NCI-H2107 treated with DMSO at 0.1 percent for 48 hours (cell line): ENCODE measurements at regions not wholly inside any gene's neighbourhood (a gene's known extent, or its start where the extent isn't known, plus 50 kb on each side); places are given as distances from the start of the nearest gene placed in this dataset.

Experiments used
- DNase-seq: peaks from one replicate; lab custom pipeline; 2025; ENCODE audit not compliant: unreplicated experiment; lab: John Stamatoyannopoulos, UW

GRCh38 chr6:87995461-87995860, 52.2 kb upstream of the SPACA1 start:
- DNase-seq, result no peak

GRCh38 chr6:87993356-87993755, 54.3 kb upstream of the SPACA1 start:
- no peak for DNase-seq

DNA sequence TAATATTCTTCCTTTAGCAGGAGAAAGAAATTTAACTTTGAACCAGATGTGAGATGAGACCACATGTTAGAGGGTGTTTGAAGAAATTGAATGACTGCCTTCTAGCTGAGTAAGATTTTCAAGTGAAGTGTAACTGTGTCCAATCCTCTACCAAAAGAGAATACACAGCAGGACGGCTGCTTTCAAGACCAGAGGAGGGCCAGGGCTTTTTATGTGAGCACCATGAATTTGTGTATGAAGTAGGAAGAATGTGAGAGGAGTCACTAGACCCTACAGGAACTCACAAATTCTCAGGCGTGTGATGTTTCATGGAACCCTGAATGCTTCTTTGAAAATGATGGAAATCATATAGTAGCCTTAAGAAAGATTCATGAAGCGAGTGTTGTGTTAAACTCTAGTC, 56.8 kb upstream of the SPACA1 start:
- no peak for DNase-seq

DNA sequence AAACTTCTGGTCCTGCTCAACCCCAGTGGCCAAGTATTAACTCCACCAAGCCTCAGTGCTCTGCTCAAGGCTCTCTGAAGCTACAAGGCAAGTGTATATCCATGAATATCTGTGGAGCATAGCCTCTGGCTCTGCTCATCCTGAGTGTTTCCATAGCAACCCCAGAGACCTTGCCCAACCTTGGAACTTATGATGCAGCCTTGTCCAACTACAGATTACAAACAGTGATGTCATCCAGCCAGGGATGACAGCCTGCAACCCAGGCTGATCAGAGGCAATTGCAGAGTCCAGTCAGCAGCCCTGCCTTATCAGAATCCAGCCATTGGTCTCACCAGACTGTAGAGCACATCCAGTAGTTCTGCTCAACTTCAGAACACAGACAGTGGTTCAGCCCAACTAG, 65.5 kb upstream of the SPACA1 start:
- DNase-seq, result no peak

DNA sequence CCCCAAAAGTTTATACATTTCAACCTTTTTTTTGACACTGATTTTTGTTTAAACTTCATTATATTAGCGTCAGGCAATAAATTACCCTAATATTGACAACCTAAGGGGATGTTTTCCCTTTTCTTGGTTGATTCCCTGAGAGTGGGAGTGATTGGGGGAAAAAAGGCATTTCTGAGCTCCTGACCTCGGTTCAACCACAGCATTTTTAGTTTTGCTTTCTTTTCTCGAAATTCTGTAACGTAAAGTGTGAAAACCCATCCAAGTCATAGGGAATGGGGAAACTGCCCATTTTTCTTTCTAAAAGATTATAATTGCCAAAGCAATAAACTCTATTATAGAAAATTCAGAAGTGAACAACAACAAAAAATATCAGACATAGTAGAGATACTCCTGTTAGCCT, 67.9 kb upstream of the SPACA1 start:
- DNase-seq, result no peak

DNA sequence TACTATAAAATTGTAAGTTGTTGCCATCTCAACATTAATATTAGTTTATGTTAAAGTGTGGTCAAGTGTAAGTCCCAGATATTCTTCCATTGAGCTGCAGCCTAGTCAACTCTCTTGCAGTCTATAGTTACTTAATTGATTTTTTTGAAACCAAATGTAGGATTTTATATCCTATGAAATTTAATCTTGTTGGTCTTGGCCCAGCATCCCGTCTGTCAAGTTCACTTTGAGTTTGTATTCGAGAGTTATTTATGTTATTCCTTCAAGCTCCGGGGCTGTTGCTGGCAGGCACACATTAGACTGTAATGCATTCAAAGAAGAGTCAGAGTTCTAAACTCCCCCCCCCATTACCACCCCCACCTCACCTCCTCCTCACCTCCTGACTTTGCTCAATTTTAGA, 71.0 kb upstream of the SPACA1 start:
- DNase-seq, result no peak

DNA sequence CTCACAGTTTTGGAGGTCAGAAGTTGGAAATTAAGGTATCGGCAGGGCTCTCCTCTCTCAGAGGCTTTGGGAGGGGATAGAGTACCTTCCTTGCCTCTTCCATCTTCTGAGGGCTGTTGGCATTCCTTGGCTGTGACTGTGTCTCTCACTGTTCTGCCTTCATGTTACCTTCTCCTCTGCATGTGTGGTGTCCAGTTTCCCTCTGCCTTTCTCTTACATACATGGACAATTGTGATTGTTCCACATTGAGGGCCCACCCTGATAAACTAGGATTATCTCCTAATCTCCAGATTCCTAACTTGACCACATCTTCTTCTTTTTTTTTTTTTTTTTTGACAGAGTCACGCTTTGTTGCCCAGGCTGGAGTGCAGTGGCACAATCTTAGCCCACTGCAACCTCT, 72.1 kb upstream of the SPACA1 start:
- DNase-seq, result no peak

DNA sequence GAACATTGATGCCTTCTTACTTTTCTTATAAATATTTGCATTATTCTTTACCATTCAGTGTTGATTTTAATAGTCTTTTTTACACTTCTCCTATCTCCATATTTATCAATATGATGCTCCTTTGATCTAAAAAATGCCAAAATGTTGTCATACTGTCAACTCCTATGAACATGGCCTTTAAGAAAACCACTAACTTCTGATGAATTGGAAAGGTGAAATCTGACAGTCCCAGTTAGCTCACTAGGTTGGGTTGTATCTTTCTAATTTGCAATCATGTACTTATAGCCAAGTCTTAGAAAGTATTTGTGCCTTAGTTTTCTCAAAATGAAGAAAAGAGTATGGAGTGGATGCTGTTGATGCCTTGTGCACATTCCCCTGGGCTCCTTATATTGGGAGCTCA, 75.4 kb upstream of the SPACA1 start:
- DNase-seq, result no peak

DNA sequence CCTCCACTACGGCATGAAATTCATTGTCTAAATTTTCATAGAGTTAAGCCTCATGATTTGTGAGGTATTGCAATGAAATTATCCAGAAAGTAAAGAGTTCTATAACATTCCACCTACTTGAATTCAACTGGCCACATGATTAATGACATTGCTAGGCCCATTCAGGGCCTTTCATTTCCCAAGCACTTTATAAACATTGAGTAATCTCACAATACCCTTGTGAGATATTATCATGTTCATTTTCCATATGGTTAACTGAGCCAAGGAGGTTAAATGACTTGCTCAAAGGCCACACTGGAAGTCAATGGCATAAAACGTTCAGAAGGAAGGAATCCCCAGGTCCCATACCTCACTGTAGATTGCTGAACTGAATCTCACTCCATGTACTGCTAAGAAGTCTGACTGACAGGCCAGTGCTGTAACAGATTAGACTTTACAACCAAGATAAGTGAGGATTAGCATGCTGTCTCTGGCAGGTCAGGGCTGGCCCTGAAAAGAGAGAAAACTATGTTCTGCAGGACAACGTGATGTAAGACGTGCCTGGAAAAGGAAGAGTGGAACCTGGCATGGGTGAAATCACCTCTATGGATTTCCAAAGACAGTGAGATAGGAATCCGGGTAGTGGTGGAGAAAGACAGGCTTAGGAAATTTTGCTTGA, 75.9 kb upstream of the SPACA1 start:
- DNase-seq, result no peak

DNA sequence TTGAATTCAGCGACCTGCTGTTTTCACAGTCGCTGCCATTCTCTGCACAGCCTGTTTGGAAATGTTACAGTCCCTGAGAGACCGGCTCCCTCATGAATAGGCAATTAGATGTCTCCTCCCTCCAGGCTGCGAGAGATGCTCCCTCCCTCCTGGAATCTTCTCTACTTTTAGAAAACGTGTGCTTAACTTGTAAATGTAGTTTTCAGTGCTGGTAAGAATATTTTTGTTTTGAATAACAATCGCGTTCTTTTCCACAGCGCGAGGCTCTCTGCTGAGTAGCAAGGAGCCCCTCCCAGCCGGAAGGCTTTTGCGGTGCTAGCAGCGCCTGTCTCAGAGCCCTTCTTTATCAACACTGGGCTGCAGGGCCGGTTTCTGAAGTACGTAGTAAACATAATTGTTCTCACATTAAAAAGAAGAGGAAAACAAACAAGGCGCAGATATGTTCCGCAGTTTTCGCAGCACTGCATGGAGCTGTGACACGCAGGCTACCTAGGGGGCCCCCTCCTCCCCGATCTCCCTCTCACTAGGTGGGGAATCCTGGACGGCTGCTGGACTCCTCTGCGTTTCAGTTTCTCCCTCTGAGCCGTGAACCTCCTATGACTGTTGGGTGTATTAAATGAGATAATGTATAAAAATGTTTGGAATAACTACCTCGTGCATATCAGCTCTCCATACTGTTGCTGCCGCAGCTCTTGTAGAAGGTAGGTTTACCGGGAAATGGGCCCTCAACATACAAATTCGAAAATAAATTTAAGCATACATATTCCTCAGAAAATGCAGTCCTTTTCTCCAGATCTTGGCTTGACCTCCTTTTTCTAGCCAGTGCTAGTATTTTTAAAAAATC, 79.0 kb upstream of the SPACA1 start:
- DNase-seq, result peak; percentile 64

DNA sequence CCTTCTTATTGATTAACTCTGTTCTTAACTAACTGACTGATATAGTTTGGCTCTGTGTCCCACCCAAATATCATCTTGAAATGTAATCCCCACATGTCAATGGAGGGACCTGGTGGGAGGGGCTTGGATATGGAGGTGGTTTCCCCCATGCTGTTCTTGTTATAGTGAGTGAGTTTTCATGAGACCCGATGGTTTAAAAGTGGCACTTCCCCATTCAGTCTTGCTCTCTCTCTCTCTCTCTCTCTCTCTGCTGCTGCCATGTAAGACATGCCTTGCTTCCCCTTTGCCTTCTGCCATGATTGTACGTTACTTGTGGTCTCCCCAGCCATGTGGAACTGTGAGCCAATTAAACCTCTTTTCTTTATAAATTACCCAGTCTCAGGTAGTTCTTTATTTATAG, 81.8 kb upstream of the SPACA1 start:
- DNase-seq, result no peak

DNA sequence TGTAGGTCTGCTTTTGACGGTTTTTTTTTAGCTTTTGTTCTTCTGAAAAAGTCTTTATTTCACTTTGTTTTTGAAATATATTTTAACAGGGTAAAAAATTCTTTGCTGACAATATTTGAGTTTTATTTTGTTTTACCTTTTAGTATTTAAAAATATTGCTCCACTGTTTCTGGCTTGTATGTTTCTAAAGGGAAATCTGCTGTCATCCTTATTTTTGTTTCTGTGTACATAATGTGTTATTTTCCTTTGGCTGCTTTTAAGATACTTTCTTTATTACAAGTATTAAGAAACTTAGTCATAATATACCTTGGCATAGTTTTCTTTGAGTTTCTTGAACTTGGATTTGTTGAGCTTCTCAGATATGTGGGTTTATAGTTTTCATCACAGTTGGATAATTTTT, 88.6 kb upstream of the SPACA1 start:
- no peak for DNase-seq

DNA sequence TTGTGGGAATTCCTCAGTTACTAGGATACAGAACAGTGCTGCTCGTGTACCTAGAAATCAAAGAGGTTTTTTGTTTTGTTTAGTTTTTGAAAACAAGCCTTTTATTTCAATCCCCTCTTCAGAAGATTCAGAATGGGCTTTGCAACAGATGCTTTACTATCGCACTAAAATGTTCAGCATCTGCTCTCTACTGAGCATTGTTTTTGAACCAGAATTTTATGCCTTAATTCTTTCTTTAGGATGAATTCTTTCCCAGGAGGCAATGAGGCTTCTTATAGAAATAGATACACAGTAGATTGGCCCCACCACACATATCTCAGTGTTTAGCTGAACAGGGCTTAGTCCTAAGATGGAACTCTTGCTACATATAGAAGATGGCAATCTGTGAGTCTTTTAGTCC, 95.9 kb upstream of the SPACA1 start:
- no peak for DNase-seq

GRCh38 chr6:87950614-87951013, 97.0 kb upstream of the SPACA1 start:
- DNase-seq, result no peak

DNA sequence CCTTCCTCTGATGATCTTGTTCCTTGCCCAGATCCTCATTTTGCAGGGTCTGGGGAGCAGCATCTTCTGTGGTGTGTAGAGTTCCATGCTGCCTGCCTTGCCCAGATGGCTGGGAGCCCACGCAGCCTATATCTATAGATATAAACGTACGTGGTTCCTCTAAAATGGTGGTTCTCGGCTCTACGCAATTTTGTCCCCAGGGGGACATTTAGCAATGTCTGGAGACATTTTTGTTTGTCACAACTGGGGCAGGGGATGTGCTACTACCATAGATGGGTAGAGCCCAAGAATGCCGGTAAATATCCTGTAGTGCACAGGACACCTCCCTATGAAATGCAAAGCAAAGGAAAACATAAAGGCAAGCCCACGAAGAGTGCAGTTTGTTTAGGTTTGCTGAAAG, 98.4 kb upstream of the SPACA1 start:
- no peak for DNase-seq

GRCh38 chr6:87946669-87947068, 101.0 kb upstream of the SPACA1 start:
- DNase-seq, result no peak

- DNase-seq, result peak; percentile 28
These were observed 101.7 kb upstream of the SPACA1 start for GRCh38 chr6:87945966-87946365.

GRCh38 chr6:87945181-87945580, 102.5 kb upstream of the SPACA1 start:
- DNase-seq, result no peak

DNA sequence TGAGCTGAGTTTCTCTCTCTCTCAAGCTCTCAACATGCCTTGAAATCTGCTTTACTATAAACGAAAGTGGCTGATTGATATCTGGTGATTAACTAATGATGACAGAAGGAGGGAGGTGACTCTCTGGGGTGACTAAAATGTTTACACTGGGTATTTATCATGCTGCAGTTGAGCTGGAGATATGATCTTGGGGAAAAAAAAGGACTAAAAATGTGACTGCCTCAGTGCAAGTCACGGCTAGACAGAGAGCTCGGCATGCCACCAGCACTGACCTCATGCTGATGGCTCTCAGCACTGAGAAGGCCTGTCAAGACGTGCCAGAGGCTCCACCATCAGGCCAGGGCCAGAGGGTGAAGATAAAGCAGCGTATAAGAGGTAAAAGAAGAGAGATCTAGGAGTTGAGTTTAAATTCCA, 103.1 kb upstream of the SPACA1 start:
- no peak for DNase-seq

DNA sequence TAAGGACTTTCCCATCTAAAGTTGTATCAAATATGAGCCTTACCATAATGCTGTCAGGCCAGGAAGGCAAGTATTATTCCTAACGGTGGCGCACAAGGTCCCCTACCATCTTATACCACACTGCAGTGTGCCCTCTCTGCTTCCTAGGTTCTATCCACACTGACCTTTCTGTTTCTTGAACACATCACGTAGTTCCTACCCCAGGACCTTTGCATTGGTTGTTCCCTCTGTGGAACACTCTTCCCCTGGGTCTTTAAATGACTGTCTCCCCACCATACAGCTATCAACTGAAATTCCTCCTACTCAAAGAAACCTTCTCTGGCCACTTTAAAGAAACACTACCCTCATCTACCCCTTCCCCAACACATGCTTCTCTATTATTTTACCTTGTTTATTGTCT, 104.5 kb upstream of the SPACA1 start:
- no peak for DNase-seq

DNA sequence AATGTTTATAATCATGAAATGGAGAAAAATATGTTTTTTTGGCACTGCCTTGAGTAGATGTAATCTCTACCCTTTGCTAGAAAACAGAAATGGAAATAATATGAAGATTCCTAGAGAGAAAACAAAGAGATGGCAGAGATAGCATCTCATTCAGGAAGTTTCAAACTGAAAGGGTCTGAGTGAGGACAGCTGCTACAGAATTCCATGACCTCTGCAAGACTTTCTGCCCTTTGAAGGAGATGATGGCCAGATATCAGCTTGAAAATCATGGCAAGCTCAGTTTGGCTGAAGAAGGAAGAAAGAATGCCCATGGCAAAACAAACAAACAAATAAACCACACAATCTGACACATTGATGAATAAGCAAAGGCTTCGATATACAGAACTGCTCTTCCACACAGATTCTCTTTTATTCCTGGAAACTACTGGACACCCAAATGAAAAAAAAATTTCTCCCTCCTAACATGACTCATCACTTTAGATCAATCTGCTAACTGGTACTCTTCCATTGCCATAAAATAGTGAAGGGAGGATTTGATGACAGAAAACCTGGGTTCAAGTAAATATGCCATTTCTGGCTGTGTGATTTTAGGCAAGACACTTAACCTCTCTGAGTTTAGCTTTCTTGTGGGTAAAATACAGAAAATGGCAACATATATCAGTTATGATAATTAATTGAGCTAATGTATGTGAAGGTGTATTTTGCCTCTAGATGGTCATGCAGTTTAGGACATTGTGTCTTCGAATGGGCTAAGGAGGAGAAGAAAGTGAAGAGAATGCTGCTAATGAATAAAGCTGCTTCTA, 105.9 kb upstream of the SPACA1 start:
- DNase-seq, result no peak

DNA sequence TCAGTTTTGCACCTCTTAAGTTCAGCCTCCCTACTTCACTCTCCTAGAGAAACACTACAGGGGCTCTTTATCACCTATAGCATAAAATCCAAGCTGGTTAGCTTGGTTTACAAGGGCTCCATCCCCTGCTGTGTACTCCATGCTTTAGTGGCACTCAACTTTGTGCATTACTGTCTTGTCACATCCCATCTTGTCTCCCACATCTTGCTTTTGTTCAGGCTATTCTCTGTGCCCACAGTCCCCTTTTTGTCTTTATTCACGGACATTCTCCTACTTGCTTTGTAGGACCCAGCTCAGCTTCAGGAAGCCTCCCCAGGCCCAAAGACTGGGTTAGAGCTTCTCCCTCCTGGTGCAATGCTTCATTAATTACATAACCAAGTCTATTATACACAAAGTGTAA, 107.9 kb upstream of the SPACA1 start:
- DNase-seq, result no peak
